PC-3 (cell line): ENCODE measurements at regions not wholly inside any gene's neighbourhood (a gene's known extent, or its start where the extent isn't known, plus 50 kb on each side); places are given as distances from the start of the nearest gene placed in this dataset.

Experiments
- CTCF ChIP-seq: fragments of 300-600 bp; sonication (generic); conservative IDR thresholded peaks from 2 replicates; pipeline ENCODE4 v1.5.1; 2017; ENCODE audit warnings: antibody characterized with exemption, low read depth, mild to moderate bottlenecking, low read length
- EZH2 ChIP-seq: fragments of 300-600 bp; sonication (generic); IDR thresholded peaks from one replicate; pipeline ENCODE4 v1.6.1; 2017; ENCODE audit warnings: antibody characterized with exemption, mild to moderate bottlenecking, low read length; ENCODE audit not compliant: unreplicated experiment
- EZH2phosphoT487 ChIP-seq: fragments of 300-600 bp; sonication (generic); IDR thresholded peaks from 2 replicates; pipeline ENCODE4 v1.6.1; 2018; ENCODE audit warnings: mild to moderate bottlenecking, antibody characterized with exemption, low read length, borderline replicate concordance

GRCh38 chr1:50264590-50264989 is 155.9 kb downstream of the ELAVL4 start:
- no peak for TF ChIP-seq CTCF
- TF ChIP-seq EZH2phosphoT487 = no peak
- no peak for TF ChIP-seq EZH2
